Endothelial cell of umbilical vein (primary cell): ENCODE measurements at regions not wholly inside any gene's neighbourhood (a gene's known extent, or its start where the extent isn't known, plus 50 kb on each side); places are given as distances from the start of the nearest gene placed in this dataset.

Experiments
- EZH2 ChIP-seq: IDR thresholded peaks from 2 replicates; pipeline ENCODE4 v1.6.1; 2012; ENCODE audit warnings: borderline replicate concordance, low read depth, mild to moderate bottlenecking, moderate library complexity, low read length, inconsistent platforms; ENCODE audit not compliant: severe bottlenecking
- TF ChIP-seq, protein P1 (sequence below), 2 donors: IDR thresholded peaks; 1 replicate in 1 of 2; 2 replicates in 1 of 2; pipeline ENCODE4 v1.5.1; 2011; ENCODE audit warnings: low read length in 2 of 2, mild to moderate bottlenecking in 2 of 2, moderate library complexity in 2 of 2, control low read depth in 1 of 2, inconsistent platforms in 1 of 2, low read depth in 1 of 2; ENCODE audit not compliant: insufficient read depth in 1 of 2; ENCODE audit errors: extremely low read depth in 1 of 2

DNA sequence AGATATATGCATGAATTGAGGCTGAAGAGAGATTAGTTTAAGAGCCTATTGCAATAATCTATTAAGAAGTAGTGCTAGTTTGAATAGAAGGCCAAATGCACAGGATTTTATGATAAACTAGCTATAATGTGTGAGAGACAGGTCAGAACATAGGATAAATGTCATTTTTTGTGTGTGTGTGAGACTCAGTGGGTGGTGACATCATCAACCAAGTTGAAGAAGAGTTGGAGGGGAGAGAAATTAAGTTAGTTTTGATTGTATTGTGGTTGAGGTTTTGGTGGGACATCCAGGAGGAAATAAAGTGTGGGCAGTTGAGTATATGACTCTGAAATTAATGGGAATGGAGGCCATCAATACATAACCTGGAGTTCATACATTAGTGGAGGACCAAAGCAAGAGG is 320.1 kb upstream of the CWC22 start:
- TF ChIP-seq, protein P1, sequence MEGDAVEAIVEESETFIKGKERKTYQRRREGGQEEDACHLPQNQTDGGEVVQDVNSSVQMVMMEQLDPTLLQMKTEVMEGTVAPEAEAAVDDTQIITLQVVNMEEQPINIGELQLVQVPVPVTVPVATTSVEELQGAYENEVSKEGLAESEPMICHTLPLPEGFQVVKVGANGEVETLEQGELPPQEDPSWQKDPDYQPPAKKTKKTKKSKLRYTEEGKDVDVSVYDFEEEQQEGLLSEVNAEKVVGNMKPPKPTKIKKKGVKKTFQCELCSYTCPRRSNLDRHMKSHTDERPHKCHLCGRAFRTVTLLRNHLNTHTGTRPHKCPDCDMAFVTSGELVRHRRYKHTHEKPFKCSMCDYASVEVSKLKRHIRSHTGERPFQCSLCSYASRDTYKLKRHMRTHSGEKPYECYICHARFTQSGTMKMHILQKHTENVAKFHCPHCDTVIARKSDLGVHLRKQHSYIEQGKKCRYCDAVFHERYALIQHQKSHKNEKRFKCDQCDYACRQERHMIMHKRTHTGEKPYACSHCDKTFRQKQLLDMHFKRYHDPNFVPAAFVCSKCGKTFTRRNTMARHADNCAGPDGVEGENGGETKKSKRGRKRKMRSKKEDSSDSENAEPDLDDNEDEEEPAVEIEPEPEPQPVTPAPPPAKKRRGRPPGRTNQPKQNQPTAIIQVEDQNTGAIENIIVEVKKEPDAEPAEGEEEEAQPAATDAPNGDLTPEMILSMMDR (IDR thresholded peaks at IDR 0.05; ENCODE audit: extremely low read depth in 1 of 2, insufficient read depth in 1 of 2, low read depth in 1 of 2, low read length in 2 of 2), result no peak
- TF ChIP-seq EZH2, result no peak
